Ishikawa (cell line): ENCODE measurements at regions not wholly inside any gene's neighbourhood (a gene's known extent, or its start where the extent isn't known, plus 50 kb on each side); places are given as distances from the start of the nearest gene placed in this dataset.

Experiments used
- CEBPB ChIP-seq: IDR thresholded peaks from 2 replicates; pipeline ENCODE4 v1.6.1; 2012
- CREB1 ChIP-seq: IDR thresholded peaks from 2 replicates; pipeline ENCODE4 v1.6.1; 2012; ENCODE audit warnings: low read depth
- EGR1 ChIP-seq: IDR thresholded peaks from 2 replicates; pipeline ENCODE4 v1.6.1; 2012
- EP300 ChIP-seq: IDR thresholded peaks from 2 replicates; pipeline ENCODE4 v1.6.1; 2012; ENCODE audit warnings: borderline replicate concordance
- NFIC ChIP-seq: IDR thresholded peaks from 2 replicates; pipeline ENCODE4 v1.6.1; 2012
- RAD21 ChIP-seq: IDR thresholded peaks from 2 replicates; pipeline ENCODE4 v1.6.1; 2012; ENCODE audit warnings: low read depth
- TAF1 ChIP-seq: IDR thresholded peaks from 2 replicates; pipeline ENCODE4 v1.6.1; 2012; ENCODE audit warnings: low read depth, mild to moderate bottlenecking
- ZBTB7A ChIP-seq: IDR thresholded peaks from 2 replicates; pipeline ENCODE4 v1.6.1; 2012; ENCODE audit warnings: low read depth
- TF ChIP-seq, protein P1 (sequence below): IDR thresholded peaks from 2 replicates; pipeline ENCODE4 v1.6.1; 2012
- TF ChIP-seq, protein P2 (sequence below): IDR thresholded peaks from 2 replicates; pipeline ENCODE4 v1.6.1; 2012; ENCODE audit warnings: low read depth, mild to moderate bottlenecking
- TF ChIP-seq, protein P3 (sequence below): IDR thresholded peaks from 2 replicates; pipeline ENCODE4 v1.6.1; 2012

DNA sequence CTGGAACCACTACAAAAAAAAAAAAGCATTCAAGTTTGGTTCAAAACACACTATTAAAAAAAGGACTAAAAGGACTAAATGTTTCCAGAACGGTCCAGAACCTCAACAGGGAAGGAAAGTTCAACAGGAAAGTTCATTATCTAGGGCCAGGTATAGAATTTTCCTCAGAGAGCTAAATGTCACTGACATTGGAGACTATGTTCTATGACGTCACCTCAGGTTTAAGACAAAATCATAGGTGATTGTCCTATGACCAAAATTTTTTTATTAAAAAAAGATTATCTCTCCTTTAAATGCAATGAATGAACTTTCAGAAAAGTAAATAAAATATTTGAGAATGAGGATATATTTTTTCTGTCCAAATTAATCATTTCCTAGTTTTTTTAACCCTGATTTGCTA is 746.7 kb upstream of the USP15 start:
- TF ChIP-seq CEBPB (no peak), ZBTB7A (no peak), EP300 (no peak), RAD21 (no peak), CREB1 (no peak), TAF1 (no peak), NFIC (no peak), EGR1 (no peak)
- TF ChIP-seq, protein P1, sequence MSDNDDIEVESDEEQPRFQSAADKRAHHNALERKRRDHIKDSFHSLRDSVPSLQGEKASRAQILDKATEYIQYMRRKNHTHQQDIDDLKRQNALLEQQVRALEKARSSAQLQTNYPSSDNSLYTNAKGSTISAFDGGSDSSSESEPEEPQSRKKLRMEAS, result no peak
- TF ChIP-seq, protein P2, sequence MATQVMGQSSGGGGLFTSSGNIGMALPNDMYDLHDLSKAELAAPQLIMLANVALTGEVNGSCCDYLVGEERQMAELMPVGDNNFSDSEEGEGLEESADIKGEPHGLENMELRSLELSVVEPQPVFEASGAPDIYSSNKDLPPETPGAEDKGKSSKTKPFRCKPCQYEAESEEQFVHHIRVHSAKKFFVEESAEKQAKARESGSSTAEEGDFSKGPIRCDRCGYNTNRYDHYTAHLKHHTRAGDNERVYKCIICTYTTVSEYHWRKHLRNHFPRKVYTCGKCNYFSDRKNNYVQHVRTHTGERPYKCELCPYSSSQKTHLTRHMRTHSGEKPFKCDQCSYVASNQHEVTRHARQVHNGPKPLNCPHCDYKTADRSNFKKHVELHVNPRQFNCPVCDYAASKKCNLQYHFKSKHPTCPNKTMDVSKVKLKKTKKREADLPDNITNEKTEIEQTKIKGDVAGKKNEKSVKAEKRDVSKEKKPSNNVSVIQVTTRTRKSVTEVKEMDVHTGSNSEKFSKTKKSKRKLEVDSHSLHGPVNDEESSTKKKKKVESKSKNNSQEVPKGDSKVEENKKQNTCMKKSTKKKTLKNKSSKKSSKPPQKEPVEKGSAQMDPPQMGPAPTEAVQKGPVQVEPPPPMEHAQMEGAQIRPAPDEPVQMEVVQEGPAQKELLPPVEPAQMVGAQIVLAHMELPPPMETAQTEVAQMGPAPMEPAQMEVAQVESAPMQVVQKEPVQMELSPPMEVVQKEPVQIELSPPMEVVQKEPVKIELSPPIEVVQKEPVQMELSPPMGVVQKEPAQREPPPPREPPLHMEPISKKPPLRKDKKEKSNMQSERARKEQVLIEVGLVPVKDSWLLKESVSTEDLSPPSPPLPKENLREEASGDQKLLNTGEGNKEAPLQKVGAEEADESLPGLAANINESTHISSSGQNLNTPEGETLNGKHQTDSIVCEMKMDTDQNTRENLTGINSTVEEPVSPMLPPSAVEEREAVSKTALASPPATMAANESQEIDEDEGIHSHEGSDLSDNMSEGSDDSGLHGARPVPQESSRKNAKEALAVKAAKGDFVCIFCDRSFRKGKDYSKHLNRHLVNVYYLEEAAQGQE, result no peak
- TF ChIP-seq, protein P3, sequence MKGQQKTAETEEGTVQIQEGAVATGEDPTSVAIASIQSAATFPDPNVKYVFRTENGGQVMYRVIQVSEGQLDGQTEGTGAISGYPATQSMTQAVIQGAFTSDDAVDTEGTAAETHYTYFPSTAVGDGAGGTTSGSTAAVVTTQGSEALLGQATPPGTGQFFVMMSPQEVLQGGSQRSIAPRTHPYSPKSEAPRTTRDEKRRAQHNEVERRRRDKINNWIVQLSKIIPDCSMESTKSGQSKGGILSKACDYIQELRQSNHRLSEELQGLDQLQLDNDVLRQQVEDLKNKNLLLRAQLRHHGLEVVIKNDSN, result no peak
